HG02884 (cell line): ENCODE measurements at regions not wholly inside any gene's neighbourhood (a gene's known extent, or its start where the extent isn't known, plus 50 kb on each side); places are given as distances from the start of the nearest gene placed in this dataset.

Experiments used
- ATAC-seq: cut with Tn5 transposase; IDR thresholded peaks from one replicate; pipeline ENCODE4 v1.9.1; 2021; ENCODE audit warnings: mild to moderate bottlenecking, moderate library complexity; ENCODE audit not compliant: unreplicated experiment

GRCh38 chr9:18366184-18366583, 107.8 kb upstream of the ADAMTSL1 start:
- peak; percentile 73 for ATAC-seq

GRCh38 chr9:18368206-18368605, 105.7 kb upstream of the ADAMTSL1 start:
- ATAC-seq: no peak

DNA sequence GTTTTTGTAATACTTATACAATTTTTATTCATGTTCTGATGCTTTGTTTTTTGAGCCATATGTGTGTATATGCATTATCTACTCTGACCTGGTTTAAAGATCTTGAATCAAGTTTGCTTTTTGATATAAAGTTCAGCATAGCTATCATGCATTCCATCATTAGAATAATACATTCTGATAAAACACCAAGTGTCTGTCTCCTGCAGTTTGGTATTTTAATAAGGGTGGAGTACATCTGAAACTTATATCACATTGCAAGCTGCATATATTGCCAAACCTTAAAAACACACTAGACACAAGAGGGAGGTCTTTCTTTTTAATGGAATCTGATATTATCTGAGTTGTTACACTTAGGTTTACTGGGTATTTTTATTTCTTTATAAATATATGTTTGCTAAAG, 102.8 kb upstream of the ADAMTSL1 start:
- ATAC-seq: no peak

DNA sequence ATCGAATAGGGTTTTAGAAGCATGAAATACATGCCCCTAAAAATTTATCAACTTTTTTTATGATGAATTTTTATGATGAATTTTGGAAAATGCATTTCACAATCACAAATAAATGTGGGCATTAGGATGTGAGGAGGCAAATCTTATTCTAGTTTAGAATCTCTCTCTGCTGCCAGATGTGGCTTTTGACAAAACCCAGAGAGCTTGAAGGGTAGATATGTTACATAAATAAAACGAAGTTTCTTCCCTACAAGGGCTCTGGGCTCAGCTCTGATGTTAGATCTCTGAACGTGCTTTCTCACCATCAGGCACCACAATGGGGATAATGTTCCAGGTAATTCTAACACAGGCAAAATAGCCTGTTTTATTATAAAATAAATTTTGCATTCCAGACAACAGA, 102.3 kb upstream of the ADAMTSL1 start:
- no peak for ATAC-seq

DNA sequence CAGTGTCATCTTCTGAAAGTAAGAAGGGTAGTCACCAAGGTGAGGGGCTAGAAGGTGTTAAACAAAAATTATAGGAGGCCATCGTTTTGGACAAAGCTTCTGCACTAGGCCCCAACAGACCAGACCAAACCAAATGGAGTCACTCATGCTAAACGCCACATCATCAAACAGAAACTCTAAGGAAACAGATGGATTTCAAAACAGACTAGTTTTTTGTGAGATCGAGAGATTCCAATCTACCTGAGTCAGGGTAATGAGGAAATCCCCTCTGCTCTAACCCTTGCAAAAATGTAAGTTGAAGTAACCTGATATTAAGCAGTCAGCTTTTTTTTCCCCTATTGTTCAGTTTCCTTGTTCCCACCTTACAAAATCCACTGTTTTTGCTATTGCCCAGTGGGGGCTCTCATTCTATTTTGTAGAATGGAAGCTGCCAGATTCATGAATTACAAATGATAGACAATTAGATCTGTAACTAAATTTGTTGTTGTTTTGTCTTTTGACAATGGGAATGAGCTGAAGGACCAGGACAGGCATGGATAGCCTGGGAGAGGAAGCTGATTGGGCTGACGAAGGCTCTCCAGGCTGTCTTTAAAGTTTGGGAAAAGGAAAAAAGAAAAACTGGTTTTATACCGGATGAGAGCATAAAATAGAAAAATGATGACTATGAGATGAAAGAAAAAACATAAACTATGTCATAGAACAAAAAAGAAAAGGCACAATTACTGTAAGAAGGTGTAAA, 94.7 kb upstream of the ADAMTSL1 start:
- ATAC-seq: no peak

DNA sequence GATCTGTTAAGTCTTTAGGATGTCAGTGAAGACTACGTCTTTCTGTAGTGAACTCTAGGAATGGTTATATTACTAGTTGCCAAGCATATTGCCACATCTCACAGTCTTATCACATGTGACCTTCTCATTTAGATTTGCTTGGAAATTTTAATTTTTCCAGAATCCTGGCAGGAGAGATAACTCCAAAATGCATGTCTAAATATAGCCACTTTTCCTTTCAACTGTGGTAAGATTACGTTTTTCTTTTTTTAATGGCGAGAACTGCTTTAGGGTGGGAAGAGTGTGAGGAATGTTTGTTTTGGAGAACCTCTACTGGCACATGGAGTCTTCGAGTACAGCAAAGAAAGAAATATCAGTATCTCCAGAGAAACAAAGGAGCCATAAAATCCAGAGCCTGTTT, 91.7 kb upstream of the ADAMTSL1 start:
- no peak for ATAC-seq

DNA sequence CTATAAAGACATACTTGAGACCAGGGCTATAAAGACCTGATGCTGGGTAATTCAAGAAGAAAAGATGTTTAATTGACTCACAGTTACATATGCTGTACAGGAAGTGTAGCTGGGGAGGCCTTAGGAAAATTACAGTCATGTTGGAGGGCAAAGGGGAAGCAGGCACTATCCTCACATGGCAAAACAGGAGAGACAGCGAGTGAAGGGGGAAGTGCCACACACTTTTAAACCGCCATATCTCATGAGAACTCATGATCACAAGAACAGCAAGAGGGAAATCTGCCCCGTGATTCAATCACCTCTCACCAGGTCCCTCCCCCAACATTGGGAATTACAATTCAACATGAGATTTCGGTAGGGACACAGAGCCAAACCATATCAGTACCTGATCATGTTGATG, 89.9 kb upstream of the ADAMTSL1 start:
- no peak for ATAC-seq

DNA sequence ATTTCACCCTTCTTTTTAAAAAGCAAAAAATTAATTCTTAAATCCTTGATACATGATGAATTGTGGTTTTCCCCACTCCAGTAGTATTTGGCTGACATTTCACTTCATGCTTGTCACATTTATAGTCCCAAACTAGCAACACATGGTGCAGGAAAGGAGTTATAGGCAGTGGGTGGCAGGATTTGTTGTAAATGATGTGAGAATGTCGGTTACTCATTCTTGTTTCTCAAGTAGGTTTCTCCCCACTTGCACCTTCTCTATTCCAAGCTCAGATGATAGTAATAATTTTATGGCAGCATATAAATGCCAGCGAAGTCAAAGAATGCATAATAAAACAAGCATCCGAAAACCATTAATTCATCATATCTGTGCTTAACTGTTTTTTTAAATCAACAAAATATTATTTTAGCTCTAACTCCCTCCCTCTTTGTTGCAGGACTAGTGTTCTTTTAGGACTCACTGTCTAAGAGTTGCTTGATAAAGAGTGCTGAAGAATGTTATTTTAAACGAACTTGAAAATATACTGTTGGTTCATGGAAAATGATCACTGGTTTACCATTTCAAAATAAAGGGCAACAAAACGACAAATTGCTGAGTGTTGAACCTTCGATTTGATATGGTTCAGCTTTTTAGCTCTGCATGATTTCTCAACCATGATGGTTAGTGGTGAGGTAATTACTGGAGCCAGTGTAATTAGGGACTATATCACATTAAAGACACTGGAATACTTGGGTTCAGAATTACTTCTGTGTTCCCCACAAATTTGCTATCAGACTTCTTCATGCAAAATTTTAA, 88.1 kb upstream of the ADAMTSL1 start:
- ATAC-seq: no peak

DNA sequence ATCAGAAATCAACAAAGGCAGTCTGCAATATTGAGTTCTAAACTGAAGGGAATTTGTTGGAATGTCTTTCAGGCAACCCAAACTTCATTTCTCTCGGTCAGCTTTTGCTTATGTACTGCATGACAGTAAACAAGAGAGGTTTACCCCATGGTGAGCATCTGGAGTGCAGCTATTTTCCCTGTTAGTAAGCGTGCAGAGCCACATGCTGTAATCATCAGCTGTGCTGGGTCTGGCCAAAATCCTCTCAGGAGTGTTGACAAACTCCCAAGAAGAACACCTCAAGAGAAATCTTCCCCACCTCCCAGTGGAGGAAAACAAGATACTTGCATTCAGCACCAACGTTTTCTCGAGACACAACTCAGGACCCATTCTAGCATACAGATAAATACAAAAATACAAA, 83.6 kb upstream of the ADAMTSL1 start:
- no peak for ATAC-seq

- no peak for ATAC-seq
Observed at GRCh38 chr9:18393340-18394130, 80.4 kb upstream of the ADAMTSL1 start.

GRCh38 chr9:18394847-18395351, 79.1 kb upstream of the ADAMTSL1 start:
- ATAC-seq: no peak

GRCh38 chr9:18396102-18396728, 77.7 kb upstream of the ADAMTSL1 start:
- ATAC-seq: no peak

- no peak for ATAC-seq
Observed at GRCh38 chr9:18397076-18397475, 76.9 kb upstream of the ADAMTSL1 start.

DNA sequence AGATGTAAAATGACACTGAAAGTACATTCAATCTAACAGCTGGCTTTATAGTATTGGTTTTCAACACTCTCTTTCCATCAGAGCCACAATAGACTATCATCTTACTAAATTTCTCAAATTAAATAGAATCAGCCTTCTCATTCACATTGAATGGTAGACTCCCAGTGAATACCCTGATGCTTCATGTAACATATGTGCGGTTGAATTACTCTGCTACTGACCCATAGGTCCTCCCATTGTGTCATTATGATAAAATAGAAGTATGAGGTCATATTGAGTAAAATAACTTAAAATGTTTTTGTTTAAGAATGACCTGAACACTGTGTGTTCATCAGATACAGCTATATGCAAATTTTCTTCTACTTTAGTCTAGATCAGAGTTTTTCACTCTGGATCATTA, 75.9 kb upstream of the ADAMTSL1 start:
- ATAC-seq: no peak

DNA sequence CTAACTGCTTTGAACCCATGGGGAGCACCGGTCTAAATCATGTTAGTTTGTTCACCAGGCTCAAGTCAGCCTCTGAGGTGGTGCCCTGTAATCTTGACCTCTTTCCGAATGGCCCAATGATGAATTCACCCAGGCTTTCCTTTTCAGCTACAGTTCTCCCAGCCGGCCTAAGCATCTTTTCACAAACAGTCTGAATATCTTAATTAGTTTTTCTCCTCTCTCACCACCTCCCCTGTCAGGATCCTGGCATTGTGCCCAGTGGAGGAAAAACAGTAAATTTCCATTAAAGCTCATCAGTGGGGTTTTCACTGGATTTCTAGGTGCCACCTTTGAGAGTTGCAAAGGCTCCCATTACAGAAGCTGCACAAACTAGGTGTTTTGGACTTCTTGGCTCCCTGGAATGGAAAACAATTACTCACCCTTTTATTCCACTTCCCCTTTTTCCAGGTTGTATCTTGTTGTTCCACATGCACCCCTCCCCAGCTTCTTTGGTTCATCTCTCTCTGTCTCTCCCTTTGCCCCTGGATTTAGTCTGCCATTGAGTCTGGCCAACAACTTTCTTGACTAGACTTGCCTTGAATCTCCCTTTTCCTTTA, 69.4 kb upstream of the ADAMTSL1 start:
- ATAC-seq: no peak

- ATAC-seq: no peak
Observed at GRCh38 chr9:18405240-18405639, 68.7 kb upstream of the ADAMTSL1 start.

- ATAC-seq: no peak
Observed at GRCh38 chr9:18410983-18411382, 63.0 kb upstream of the ADAMTSL1 start.

- no peak for ATAC-seq
Observed at GRCh38 chr9:18421391-18421790, 52.6 kb upstream of the ADAMTSL1 start.

DNA sequence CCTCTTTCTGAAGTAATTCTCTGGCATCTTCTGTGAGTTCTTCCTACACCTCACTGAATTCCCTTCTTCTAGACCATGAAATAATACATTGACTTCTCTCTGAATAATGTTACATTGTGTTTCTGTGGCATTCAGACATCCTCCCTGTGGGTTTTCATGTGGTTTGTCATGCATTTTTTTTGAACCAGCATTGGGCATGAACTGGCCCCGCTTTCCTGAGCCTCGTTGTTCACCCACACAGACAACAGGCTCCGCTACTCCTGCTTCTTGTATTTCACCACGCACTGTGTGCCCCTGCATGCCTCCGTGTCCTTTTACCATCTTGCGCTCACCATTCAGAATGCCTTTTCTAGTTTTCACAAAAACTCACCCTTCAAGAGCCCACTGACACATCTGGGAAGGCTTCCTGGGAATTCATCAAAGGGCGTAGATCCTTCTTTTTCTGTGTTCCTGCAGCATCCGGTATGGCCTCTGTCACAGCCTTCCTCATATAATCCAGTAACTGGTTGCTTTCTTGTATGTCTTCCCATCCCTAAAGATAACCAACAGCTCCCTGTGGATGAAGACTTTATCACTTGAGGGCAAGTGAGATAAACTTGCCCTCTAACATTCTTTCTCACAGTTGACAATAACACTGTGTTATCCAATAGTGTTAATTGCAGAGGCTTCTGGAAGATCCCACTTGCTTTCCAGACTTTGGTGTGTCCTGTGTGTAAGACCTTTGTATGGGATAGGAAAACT, 51.5 kb upstream of the ADAMTSL1 start:
- ATAC-seq: no peak
